ENCODE measurements at regions not wholly inside any gene's neighbourhood (a gene's known extent, or its start where the extent isn't known, plus 50 kb on each side); places are given as distances from the start of the nearest gene placed in this dataset.

- CTCF ChIA-PET, result interaction anchor here (1.2 kb wide), 1 partner anchor 15 kb away, joined by 3 read pairs; no protein-coding TSS in a partner anchor
These were observed 586.1 kb upstream of the PITX2 start for GRCh38 chr4:111208970-111209369.

DNA sequence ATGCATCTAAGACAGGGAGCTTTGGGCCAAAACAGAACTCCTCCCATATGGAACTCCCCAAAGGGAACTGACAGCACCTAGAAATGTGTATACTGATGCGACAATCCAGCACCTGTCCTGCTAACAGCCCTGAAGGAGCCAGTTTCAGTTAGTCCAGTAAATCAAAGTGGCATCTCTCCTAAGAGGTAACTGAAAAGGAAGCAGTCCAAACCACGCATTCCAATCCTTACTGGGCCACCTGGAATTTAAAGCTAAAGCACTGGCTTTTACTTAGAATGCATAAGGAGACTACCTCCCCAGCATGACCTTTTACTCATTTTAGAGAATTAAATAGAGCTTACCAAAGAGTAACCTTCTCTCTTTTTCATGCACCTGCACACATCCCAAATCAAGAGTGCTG is 586.8 kb upstream of the PITX2 start:
- ChIA-PET POLR2A (no interaction called here), CTCF (no interaction called here)
- no peak for DNase-seq (ENCODE audit: extremely low spot score)
- TF ChIP-seq CTCF (IDR thresholded peaks at IDR 0.05; ENCODE audit: control extremely low read depth, extremely low read depth, low read depth, missing control alignments), result no peak

More at GRCh38 chr4:111208970-111209369, 586.1 kb upstream of the PITX2 start:
- no peak for DNase-seq (ENCODE audit: extremely low spot score)
- POLR2A ChIA-PET, result no interaction called here
- TF ChIP-seq CTCF (IDR thresholded peaks at IDR 0.05; ENCODE audit: control extremely low read depth, extremely low read depth, low read depth, missing control alignments), result no peak

GRCh38 chr4:111210595-111210994 is 587.7 kb upstream of the PITX2 start:
- DNase-seq (ENCODE audit: extremely low spot score), result no peak
- CTCF ChIA-PET, result no interaction called here
- no peak for TF ChIP-seq CTCF (IDR thresholded peaks at IDR 0.05; ENCODE audit: control extremely low read depth, extremely low read depth, low read depth, missing control alignments)
- POLR2A ChIA-PET, result no interaction called here

- DNase-seq (ENCODE audit: extremely low spot score), result no peak
- TF ChIP-seq CTCF (IDR thresholded peaks at IDR 0.05; ENCODE audit: control extremely low read depth, extremely low read depth, low read depth, missing control alignments), result no peak
- ChIA-PET CTCF (interaction anchor here (1.1 to 1.8 kb wide), 4 partner anchors 11 to 43 kb away, joined by 3 to 6 read pairs (median 4); no protein-coding TSS in a partner anchor), POLR2A (no interaction called here)
These were observed 590.7 kb upstream of the PITX2 start for GRCh38 chr4:111213531-111213930.

- no peak for TF ChIP-seq CTCF (IDR thresholded peaks at IDR 0.05; ENCODE audit: control extremely low read depth, extremely low read depth, low read depth, missing control alignments)
- DNase-seq (ENCODE audit: extremely low spot score), result no peak
- CTCF ChIA-PET, result interaction anchor here (1.5 kb wide), 1 partner anchor 12 kb away, joined by 4 read pairs; no protein-coding TSS in a partner anchor
- POLR2A ChIA-PET, result no interaction called here
These were observed 591.5 kb upstream of the PITX2 start for GRCh38 chr4:111214371-111214770.

GRCh38 chr4:111215755-111216154 is 592.9 kb upstream of the PITX2 start:
- ChIA-PET CTCF (interaction anchor here (1.7 kb wide), 1 partner anchor 9 kb away, joined by 4 read pairs; no protein-coding TSS in a partner anchor), POLR2A (no interaction called here)
- no peak for TF ChIP-seq CTCF (IDR thresholded peaks at IDR 0.05; ENCODE audit: control extremely low read depth, extremely low read depth, low read depth, missing control alignments)
- no peak for DNase-seq (ENCODE audit: extremely low spot score)

DNA sequence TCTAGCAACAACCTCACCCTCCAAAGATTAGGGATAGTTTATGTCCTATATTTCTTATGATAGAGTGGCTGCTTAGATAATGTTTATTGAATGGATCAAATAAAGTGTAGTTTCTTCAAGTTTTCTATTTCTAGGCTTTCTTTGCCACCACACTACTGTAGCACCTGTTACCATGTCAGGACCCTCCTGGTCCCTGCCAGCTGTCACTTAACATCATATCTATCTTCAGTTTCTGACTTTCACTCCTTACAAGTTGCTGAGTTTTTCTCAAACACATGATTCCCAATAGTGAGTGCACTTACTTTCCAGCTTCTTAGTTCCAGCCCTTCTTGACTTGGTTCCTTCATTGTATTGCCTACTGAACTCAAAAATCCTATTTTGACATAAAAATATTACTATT is 593.9 kb upstream of the PITX2 start:
- no peak for DNase-seq (ENCODE audit: extremely low spot score)
- ChIA-PET POLR2A (no interaction called here), CTCF (interaction anchor here (1.7 kb wide), 1 partner anchor 8 kb away, joined by 4 read pairs; no protein-coding TSS in a partner anchor)
- no peak for TF ChIP-seq CTCF (IDR thresholded peaks at IDR 0.05; ENCODE audit: control extremely low read depth, extremely low read depth, low read depth, missing control alignments)
